MCF 10A (cell line): ENCODE measurements at regions not wholly inside any gene's neighbourhood (a gene's known extent, or its start where the extent isn't known, plus 50 kb on each side); places are given as distances from the start of the nearest gene placed in this dataset.

Experiments
- BruUV-seq: library from RNA; stranded (reverse); fragments of 400-500 nt; replicated peaks from 2 replicates; lab custom pipeline; 2021; lab: Mats Ljungman, UMichigan
- CTCF ChIA-PET: fragments of 300-600 bp; sonication (Branson Sonifier 250); formaldehyde crosslinking; extraction: SDS; loops from one replicate; lab custom pipeline; 2021; ENCODE audit warnings: antibody characterized with exemption, inconsistent platforms; lab: Yijun Ruan, JAX
- POLR2A ChIA-PET: fragments of 300-600, 350-650 bp; sonication (Branson Sonifier 250); formaldehyde crosslinking; extraction: SDS; loops from one replicate; lab custom pipeline; 2020; ENCODE audit warnings: antibody characterized with exemption, inconsistent platforms; lab: Yijun Ruan, JAX
- DNase-seq: peaks from one replicate; pipeline ENCODE4 v3.0.0-alpha.2; 2018; ENCODE audit not compliant: unreplicated experiment
- H3K27ac Mint-ChIP-seq: one replicate; pipeline ENCODE4 v1.8.0; 2022; ENCODE audit warnings: mild to moderate bottlenecking, low read depth, mixed read lengths; ENCODE audit not compliant: unreplicated experiment
- H3K27me3 Mint-ChIP-seq: one replicate; pipeline ENCODE4 v1.8.0; 2022; ENCODE audit warnings: mixed read lengths; ENCODE audit not compliant: insufficient read depth, unreplicated experiment
- H3K36me3 Mint-ChIP-seq: one replicate; pipeline ENCODE4 v1.8.0; 2022; ENCODE audit warnings: mild to moderate bottlenecking, moderate library complexity, mixed read lengths; ENCODE audit not compliant: insufficient read depth, unreplicated experiment
- H3K4me1 Mint-ChIP-seq: one replicate; pipeline ENCODE4 v1.8.0; 2022; ENCODE audit warnings: mixed read lengths; ENCODE audit not compliant: insufficient read depth, unreplicated experiment
- H3K4me3 Mint-ChIP-seq: one replicate; pipeline ENCODE4 v1.8.0; 2022; ENCODE audit warnings: mild to moderate bottlenecking, moderate library complexity, mixed read lengths; ENCODE audit not compliant: unreplicated experiment
- H3K9me3 Mint-ChIP-seq: one replicate; pipeline ENCODE4 v1.8.0; 2022; ENCODE audit warnings: mixed read lengths; ENCODE audit not compliant: unreplicated experiment
- intact Hi-C: fragments of 100-400 bp; cut with micrococcal nuclease; formaldehyde crosslinking; loops from 2 replicates; pipeline ENCODE4 v1.14.1; 2022
- TF ChIP-seq, protein P1 (sequence below): fragments of 200-600 bp; IDR thresholded peaks from one replicate; pipeline ENCODE4 v1.8.0; 2022; ENCODE audit warnings: antibody characterized with exemption, mild to moderate bottlenecking; ENCODE audit not compliant: unreplicated experiment

DNA sequence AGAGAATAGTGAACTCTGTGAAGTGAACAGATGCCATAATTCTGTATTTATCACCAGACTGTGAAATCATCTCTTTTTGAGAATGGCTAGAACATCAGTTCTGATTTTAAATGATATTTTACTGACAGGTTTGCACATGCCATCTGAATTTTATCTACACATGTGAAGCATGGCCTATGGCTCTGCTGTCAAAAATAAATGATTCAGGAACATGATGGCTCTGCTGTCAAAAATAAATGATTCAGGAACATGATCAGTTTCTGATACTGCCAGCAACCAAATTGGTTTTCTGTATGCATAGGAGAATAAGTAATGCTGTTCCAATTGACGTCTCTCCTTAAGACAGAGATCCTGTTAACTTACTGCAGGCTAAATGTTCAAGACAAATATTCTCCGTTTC, 70.6 kb upstream of the TLL1 start:
- no peak for DNase-seq
- ChIA-PET POLR2A (no interaction called here), CTCF (no interaction called here)
- no peak overlapping the region for H3K27ac Mint-ChIP-seq
- H3K4me1 Mint-ChIP-seq = no peaks in the 10 kb centered on the region
- intact Hi-C loops = no loop called here
- TF ChIP-seq, protein P1, sequence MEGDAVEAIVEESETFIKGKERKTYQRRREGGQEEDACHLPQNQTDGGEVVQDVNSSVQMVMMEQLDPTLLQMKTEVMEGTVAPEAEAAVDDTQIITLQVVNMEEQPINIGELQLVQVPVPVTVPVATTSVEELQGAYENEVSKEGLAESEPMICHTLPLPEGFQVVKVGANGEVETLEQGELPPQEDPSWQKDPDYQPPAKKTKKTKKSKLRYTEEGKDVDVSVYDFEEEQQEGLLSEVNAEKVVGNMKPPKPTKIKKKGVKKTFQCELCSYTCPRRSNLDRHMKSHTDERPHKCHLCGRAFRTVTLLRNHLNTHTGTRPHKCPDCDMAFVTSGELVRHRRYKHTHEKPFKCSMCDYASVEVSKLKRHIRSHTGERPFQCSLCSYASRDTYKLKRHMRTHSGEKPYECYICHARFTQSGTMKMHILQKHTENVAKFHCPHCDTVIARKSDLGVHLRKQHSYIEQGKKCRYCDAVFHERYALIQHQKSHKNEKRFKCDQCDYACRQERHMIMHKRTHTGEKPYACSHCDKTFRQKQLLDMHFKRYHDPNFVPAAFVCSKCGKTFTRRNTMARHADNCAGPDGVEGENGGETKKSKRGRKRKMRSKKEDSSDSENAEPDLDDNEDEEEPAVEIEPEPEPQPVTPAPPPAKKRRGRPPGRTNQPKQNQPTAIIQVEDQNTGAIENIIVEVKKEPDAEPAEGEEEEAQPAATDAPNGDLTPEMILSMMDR = no peak
- H3K27me3 Mint-ChIP-seq = no peaks in the 10 kb centered on the region
- H3K4me3 Mint-ChIP-seq = no peak overlapping the region
- BruUV-seq = no TSS peak
- no peaks in the 10 kb centered on the region for H3K36me3 Mint-ChIP-seq
- peaks cover 5% of the 10 kb centered on the region for H3K9me3 Mint-ChIP-seq

DNA sequence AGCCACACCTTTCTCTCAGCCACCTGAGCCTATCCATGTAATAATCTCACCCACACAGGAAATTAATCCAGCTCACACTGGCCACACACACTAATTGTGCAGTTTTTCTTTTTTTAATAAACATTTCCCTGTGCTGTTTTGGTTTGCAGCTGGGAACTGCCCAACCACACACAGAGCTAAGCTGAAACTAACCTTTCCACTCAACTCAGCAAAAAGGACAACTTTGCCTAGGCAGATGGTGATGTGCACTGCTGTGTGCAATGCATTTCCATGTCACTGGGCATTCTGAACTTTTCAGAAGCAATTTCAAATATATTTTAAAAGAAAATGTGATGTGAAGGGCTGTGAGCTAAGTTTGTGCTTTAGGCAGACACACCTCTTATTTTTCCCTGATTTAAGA, 70.0 kb upstream of the TLL1 start:
- Mint-ChIP-seq H3K4me1 (no peaks in the 10 kb centered on the region), H3K4me3 (no peak overlapping the region), H3K27me3 (no peaks in the 10 kb centered on the region), H3K36me3 (no peaks in the 10 kb centered on the region), H3K9me3 (no peaks in the 10 kb centered on the region), H3K27ac (no peak overlapping the region)
- POLR2A ChIA-PET = interaction anchor here (0.6 to 1.3 kb wide), 2 partner anchors 11 to 66 kb away, joined by 4 read pairs; no protein-coding TSS in a partner anchor
- no peak for DNase-seq
- CTCF ChIA-PET = no interaction called here
- intact Hi-C loops = no loop called here
- TF ChIP-seq, protein P1 = no peak
- BruUV-seq = no TSS peak

DNA sequence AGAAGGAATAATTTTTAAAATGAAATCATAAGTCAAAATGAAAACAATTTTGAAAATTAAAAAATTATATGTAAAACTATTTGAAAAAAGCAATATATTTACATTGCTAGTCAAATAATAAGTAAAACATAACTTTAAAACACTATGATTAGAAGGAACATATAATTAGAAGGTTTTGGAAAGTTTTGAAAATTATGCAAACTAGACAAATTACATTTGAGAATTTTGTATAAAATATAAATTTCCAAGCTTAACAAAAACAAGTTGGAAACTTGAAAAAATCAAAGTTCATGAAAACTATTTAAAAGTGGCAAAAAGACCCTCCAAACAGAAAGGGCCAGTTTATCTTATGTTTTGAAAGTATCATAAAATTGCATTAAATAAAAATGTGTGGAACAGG, 67.6 kb upstream of the TLL1 start:
- intact Hi-C loops = no loop called here
- Mint-ChIP-seq H3K4me3 (no peak overlapping the region), H3K36me3 (no peaks in the 10 kb centered on the region), H3K9me3 (no peaks in the 10 kb centered on the region), H3K27ac (no peak overlapping the region), H3K4me1 (no peaks in the 10 kb centered on the region), H3K27me3 (no peaks in the 10 kb centered on the region)
- BruUV-seq = no TSS peak
- ChIA-PET POLR2A (interaction anchor here (0.7 kb wide), 1 partner anchor 100 kb away, joined by 3 read pairs; no protein-coding TSS in a partner anchor), CTCF (no interaction called here)
- DNase-seq = no peak
- TF ChIP-seq, protein P1 = no peak

DNA sequence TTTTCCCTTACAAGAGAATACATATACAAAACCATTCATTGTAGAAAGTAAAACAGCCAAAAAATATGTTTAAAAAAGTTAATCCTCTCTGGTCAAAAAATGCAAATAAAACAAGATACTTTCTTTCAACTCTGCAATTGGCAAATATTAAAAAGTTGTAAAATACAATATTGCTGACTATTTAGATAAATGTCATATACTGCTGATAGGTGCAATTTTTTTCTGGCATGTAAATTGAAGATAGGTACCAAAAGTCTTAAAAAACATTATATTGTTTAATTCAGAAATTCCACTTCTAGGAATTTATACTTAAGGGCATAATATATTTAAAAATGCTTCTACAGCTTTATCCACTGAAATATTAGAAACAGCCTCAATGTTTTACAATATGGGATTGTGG, 66.4 kb upstream of the TLL1 start:
- H3K4me3 Mint-ChIP-seq = no peak overlapping the region
- H3K27me3 Mint-ChIP-seq = no peaks in the 10 kb centered on the region
- DNase-seq = no peak
- H3K27ac Mint-ChIP-seq = no peak overlapping the region
- no peaks in the 10 kb centered on the region for H3K9me3 Mint-ChIP-seq
- intact Hi-C loops = no loop called here
- TF ChIP-seq, protein P1 = no peak
- H3K36me3 Mint-ChIP-seq = no peaks in the 10 kb centered on the region
- CTCF ChIA-PET = no interaction called here
- POLR2A ChIA-PET = interaction anchor here (1.0 kb wide), 1 partner anchor 8 kb away, joined by 3 read pairs; no protein-coding TSS in a partner anchor
- H3K4me1 Mint-ChIP-seq = no peaks in the 10 kb centered on the region
- BruUV-seq = no TSS peak
